DOHH2 (cell line): ENCODE measurements at regions not wholly inside any gene's neighbourhood (a gene's known extent, or its start where the extent isn't known, plus 50 kb on each side); places are given as distances from the start of the nearest gene placed in this dataset.

ENCODE experiments used
- H3F3A ChIP-seq: fragments of 200-600 bp; sonication (generic), shearing (Covaris generic); 2 replicates; pipeline ENCODE4 v1.6.0; 2016; ENCODE audit warnings: antibody characterized with exemption, mild to moderate bottlenecking; ENCODE audit not compliant: control insufficient read depth, insufficient read depth
- H3K27ac ChIP-seq: fragments of 200-600 bp; sonication (generic); 2 replicates; pipeline ENCODE4 v1.5.1; 2014; ENCODE audit warnings: low read depth, mild to moderate bottlenecking, low read length, moderate library complexity
- H3K27me3 ChIP-seq: fragments of 200-600 bp; sonication (generic); 2 replicates; pipeline ENCODE4 v1.6.1; 2014; ENCODE audit warnings: mild to moderate bottlenecking, low read length, mixed read lengths; ENCODE audit not compliant: control insufficient read depth
- H3K36me3 ChIP-seq: fragments of 200-600 bp; sonication (generic); 2 replicates; pipeline ENCODE4 v1.6.1; 2014; ENCODE audit warnings: mild to moderate bottlenecking, low read length, moderate library complexity, mixed read lengths; ENCODE audit not compliant: control insufficient read depth
- H3K4me1 ChIP-seq: fragments of 200-600 bp; sonication (generic); 2 replicates; pipeline ENCODE4 v1.6.1; 2014; ENCODE audit warnings: mild to moderate bottlenecking, low read length, mixed read lengths; ENCODE audit not compliant: control insufficient read depth
- H3K4me2 ChIP-seq: fragments of 200-600 bp; sonication (generic); 2 replicates; pipeline ENCODE4 v1.6.0; 2014; ENCODE audit warnings: mild to moderate bottlenecking, low read length, moderate library complexity
- H3K4me3 ChIP-seq: fragments of 200-600 bp; sonication (generic); 2 replicates; pipeline ENCODE4 v1.5.1; 2014; ENCODE audit warnings: mild to moderate bottlenecking, low read length, mixed read lengths
- H3K79me2 ChIP-seq: fragments of 200-600 bp; sonication (generic); 2 replicates; pipeline ENCODE4 v1.6.1; 2014; ENCODE audit warnings: mild to moderate bottlenecking, low read length, mixed read lengths; ENCODE audit not compliant: control insufficient read depth
- H3K9me2 ChIP-seq: fragments of 200-600 bp; sonication (generic); replicated peaks from 2 replicates; pipeline ENCODE4 v1.6.1; 2014; ENCODE audit warnings: mild to moderate bottlenecking, low read length, mixed read lengths; ENCODE audit not compliant: control insufficient read depth
- H3K9me3 ChIP-seq: fragments of 200-600 bp; sonication (generic); 2 replicates; pipeline ENCODE4 v1.6.1; 2014; ENCODE audit warnings: antibody characterized with exemption, low read length, mixed read lengths; ENCODE audit not compliant: control insufficient read depth, insufficient read depth
- H4K20me1 ChIP-seq: fragments of 200-600 bp; sonication (generic); 2 replicates; pipeline ENCODE4 v1.6.0; 2014; ENCODE audit warnings: low read depth, mild to moderate bottlenecking, antibody characterized with exemption, low read length, moderate library complexity; ENCODE audit not compliant: control insufficient read depth, insufficient read depth
- CTCF ChIP-seq: fragments of 200-600 bp; sonication (generic); IDR thresholded peaks from one replicate; pipeline ENCODE4 v1.5.1; 2014; ENCODE audit warnings: antibody characterized with exemption, mild to moderate bottlenecking, low read depth, low read length; ENCODE audit not compliant: poor library complexity, severe bottlenecking
- EZH2phosphoT487 ChIP-seq: fragments of 200-600 bp; sonication (generic); IDR thresholded peaks from 2 replicates; pipeline ENCODE4 v1.6.1; 2017; ENCODE audit warnings: borderline replicate concordance, mild to moderate bottlenecking, antibody characterized with exemption, low read length, moderate library complexity, mixed read lengths

GRCh38 chr13:83546476-83546875 is 335.8 kb downstream of the SLITRK1 start:
- no peak for TF ChIP-seq EZH2phosphoT487
- TF ChIP-seq CTCF = no peak
- Histone ChIP-seq H3K27me3 (no peaks in the 10 kb centered on the region), H3K9me2 (no peaks in the 10 kb centered on the region)

DNA sequence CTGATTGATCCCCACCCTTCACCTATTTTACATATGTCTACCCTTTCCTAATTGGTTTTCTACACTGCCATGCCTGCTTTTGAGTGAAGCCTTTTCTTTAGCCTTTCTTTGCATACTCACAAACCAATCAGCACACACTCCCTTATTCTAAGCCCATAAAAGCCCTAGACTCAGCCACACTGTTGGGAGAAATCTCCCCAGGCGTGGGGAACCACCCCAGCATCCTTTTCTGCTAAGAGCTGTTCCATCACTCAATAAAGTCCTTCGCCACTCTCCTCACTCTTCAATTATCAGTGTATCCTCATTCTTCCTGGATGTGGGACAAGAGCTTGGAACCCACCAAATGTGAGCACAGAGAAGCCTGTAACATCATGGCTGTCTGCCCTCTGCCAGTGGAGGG is 343.6 kb downstream of the SLITRK1 start:
- Histone ChIP-seq H3K4me1 (no peaks in the 10 kb centered on the region), H3K36me3 (no peaks in the 10 kb centered on the region), H3K27me3 (no peaks in the 10 kb centered on the region), H3K4me2 (no peak overlapping the region), H3F3A (no peaks in the 10 kb centered on the region), H3K9me3 (peaks cover 7% of the 10 kb centered on the region; the same call in 1 of the 2 replicates), H3K79me2 (no peaks in the 10 kb centered on the region), H3K4me3 (no peak overlapping the region), H3K9me2 (no peaks in the 10 kb centered on the region), H4K20me1 (no peaks in the 10 kb centered on the region), H3K27ac (no peak overlapping the region)
- TF ChIP-seq EZH2phosphoT487 = no peak
- TF ChIP-seq CTCF = no peak

More at GRCh38 chr13:83546476-83546875, 335.8 kb downstream of the SLITRK1 start:
- Histone ChIP-seq H3K79me2 (no peaks in the 10 kb centered on the region), H3K4me2 (no peak overlapping the region), H3K4me3 (no peak overlapping the region), H3F3A (no peaks in the 10 kb centered on the region), H3K4me1 (no peaks in the 10 kb centered on the region), H3K9me3 (no peaks in the 10 kb centered on the region), H3K36me3 (no peaks in the 10 kb centered on the region), H3K27ac (no peak overlapping the region), H4K20me1 (no peaks in the 10 kb centered on the region)

DNA sequence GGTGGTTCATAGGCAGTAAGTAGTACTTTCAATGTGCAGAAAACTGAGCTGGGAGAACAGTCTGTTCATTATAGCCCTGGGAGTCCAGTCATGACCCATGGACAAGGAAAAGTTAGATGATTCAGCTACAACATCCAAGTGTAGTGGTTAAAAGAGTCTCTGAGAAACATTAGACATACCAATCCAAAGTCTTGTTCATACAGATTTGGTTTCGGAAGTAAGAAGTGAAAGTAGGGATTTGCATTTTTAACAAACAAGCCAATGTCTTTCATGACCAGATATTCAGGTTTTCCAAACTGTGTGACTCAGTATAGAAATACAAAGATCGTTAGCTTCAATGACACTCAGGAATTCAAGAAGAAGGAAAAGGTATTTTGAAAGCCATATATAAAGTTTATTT is 345.3 kb downstream of the SLITRK1 start:
- Histone ChIP-seq H3K4me2 (no peak overlapping the region), H3K4me1 (no peaks in the 10 kb centered on the region), H3K4me3 (no peak overlapping the region), H3K9me3 (peaks cover 7% of the 10 kb centered on the region; the same call in 1 of the 2 replicates), H3F3A (no peaks in the 10 kb centered on the region), H3K27ac (no peak overlapping the region), H3K9me2 (no peaks in the 10 kb centered on the region), H4K20me1 (no peaks in the 10 kb centered on the region), H3K79me2 (no peaks in the 10 kb centered on the region), H3K27me3 (no peaks in the 10 kb centered on the region), H3K36me3 (no peaks in the 10 kb centered on the region)
- no peak for TF ChIP-seq CTCF
- TF ChIP-seq EZH2phosphoT487 = no peak

DNA sequence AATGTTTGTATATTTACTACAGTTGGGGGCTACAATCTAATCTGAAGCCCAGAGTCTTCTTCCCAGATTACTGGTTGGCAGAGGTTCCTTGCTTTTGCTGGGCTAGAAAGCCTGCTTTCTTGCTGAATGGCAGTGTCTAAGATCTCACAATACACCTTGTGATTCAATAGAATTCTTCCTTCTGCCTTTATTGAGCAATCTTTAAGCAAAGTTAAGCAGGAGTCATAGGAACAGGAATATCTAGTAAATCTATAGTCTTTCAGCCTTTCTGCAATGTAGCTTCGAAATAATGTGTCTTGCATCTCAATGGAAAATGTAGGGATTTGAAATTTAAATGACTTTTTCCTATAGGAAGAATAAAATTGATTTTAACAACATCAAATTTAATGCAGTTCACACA is 346.1 kb downstream of the SLITRK1 start:
- no peak overlapping the region for H3K4me2 ChIP-seq
- no peaks in the 10 kb centered on the region for H3K79me2 ChIP-seq
- H3K4me1 ChIP-seq = no peaks in the 10 kb centered on the region
- no peaks in the 10 kb centered on the region for H3K36me3 ChIP-seq
- H3K9me2 ChIP-seq = no peaks in the 10 kb centered on the region
- no peaks in the 10 kb centered on the region for H3F3A ChIP-seq
- no peak for TF ChIP-seq EZH2phosphoT487
- TF ChIP-seq CTCF = no peak
- H3K27ac ChIP-seq = no peak overlapping the region
- H3K27me3 ChIP-seq = no peaks in the 10 kb centered on the region
- H3K4me3 ChIP-seq = no peak overlapping the region
- H3K9me3 ChIP-seq = peaks cover 7% of the 10 kb centered on the region; the same call in 1 of the 2 replicates
- no peaks in the 10 kb centered on the region for H4K20me1 ChIP-seq
